GM12891 (cell line): ENCODE measurements at regions not wholly inside any gene's neighbourhood (a gene's known extent, or its start where the extent isn't known, plus 50 kb on each side); places are given as distances from the start of the nearest gene placed in this dataset.

Experiments
- PAX5 ChIP-seq: IDR thresholded peaks from 2 replicates; pipeline ENCODE4 v1.6.1; 2011; ENCODE audit warnings: low read length, moderate library complexity, mild to moderate bottlenecking; ENCODE audit not compliant: insufficient read depth, severe bottlenecking
- POLR2A ChIP-seq: IDR thresholded peaks from 2 replicates; pipeline ENCODE4 v1.6.1; 2011; ENCODE audit warnings: low read depth, low read length, control low read depth
- POLR2AphosphoS5 ChIP-seq: IDR thresholded peaks from 2 replicates; pipeline ENCODE4 v1.6.1; 2011; ENCODE audit warnings: low read depth, low read length, control low read depth
- POU2F2 ChIP-seq: IDR thresholded peaks from 2 replicates; pipeline ENCODE4 v1.6.1; 2011; ENCODE audit warnings: low read depth, mild to moderate bottlenecking, control low read depth, low read length, moderate library complexity
- SPI1 ChIP-seq: IDR thresholded peaks from 2 replicates; pipeline ENCODE4 v1.6.1; 2011; ENCODE audit warnings: low read depth, low read length, control low read depth
- TAF1 ChIP-seq: IDR thresholded peaks from 2 replicates; pipeline ENCODE4 v1.6.1; 2011; ENCODE audit warnings: low read depth, low read length, control low read depth

DNA sequence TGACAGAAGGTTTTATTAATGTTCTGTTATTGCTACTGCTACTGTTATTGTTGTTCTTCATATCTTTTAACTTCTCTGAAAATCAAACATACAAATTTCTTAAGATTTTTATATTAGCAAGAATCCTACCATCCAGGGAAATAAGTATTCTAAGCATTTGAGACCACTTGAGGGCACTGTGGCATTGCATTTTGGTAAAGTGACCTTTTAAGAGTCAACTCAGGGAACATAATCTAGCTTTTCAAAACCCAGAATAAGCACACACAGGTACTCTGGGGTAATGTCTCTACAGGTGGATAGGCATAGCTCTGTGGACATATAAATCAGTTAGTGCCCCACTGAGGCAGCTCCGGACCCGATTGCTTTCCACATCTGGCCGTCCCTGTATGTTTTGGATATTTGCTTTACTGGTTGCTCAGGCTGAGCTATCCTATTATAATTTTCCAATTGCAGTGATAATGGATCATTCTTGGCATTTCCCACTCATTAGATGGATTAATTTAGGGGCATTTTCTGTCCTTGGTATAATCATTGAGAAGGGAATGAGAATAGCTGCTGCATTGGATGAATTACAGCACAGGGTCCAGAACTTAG lies 1425.1 kb upstream of the CDH8 start:
- TF ChIP-seq POLR2A = no peak
- TF ChIP-seq TAF1 = no peak
- no peak for TF ChIP-seq POLR2AphosphoS5
- TF ChIP-seq PAX5 = no peak
- no peak for TF ChIP-seq POU2F2
- no peak for TF ChIP-seq SPI1
